CD14-positive monocyte (primary cell): ENCODE measurements at regions not wholly inside any gene's neighbourhood (a gene's known extent, or its start where the extent isn't known, plus 50 kb on each side); places are given as distances from the start of the nearest gene placed in this dataset.

Experiments
- DNase-seq, 3 donors: peaks; one replicate each; pipeline ENCODE4 v3.0.0-alpha.2; 2011 to 2022
- H2AFZ ChIP-seq: 2 replicates; pipeline ENCODE4 v1.6.0; 2012; ENCODE audit warnings: mild to moderate bottlenecking, low read depth, low read length, inconsistent platforms; ENCODE audit not compliant: insufficient read depth, poor library complexity, severe bottlenecking
- H3K27ac ChIP-seq, 2 donors: 1 replicate in 1 of 2; 2 replicates in 1 of 2; pipeline ENCODE4 v1.5.1; 2012 to 2013; ENCODE audit warnings: low read length in 2 of 2, control low read depth in 1 of 2, inconsistent platforms in 1 of 2, low read depth in 1 of 2, mild to moderate bottlenecking in 1 of 2
- H3K27me3 ChIP-seq, 2 donors: one replicate each; pipeline versions ENCODE4 v1.6.0 to v1.6.1; 2011 to 2013; ENCODE audit warnings: low read length in 2 of 2; ENCODE audit not compliant: control insufficient read depth in 2 of 2, insufficient read depth in 2 of 2
- H3K36me3 ChIP-seq, 2 donors: replicated peaks in 1 of 2; 1 replicate in 1 of 2; 2 replicates in 1 of 2; pipeline versions ENCODE4 v1.5.1 to v1.6.1; 2012 to 2013; ENCODE audit warnings: low read length in 2 of 2, control low read depth in 1 of 2, inconsistent platforms in 1 of 2, mild to moderate bottlenecking in 1 of 2; ENCODE audit not compliant: insufficient read depth in 2 of 2, control insufficient read depth in 1 of 2
- H3K4me1 ChIP-seq, 2 donors: 1 replicate in 1 of 2; 2 replicates in 1 of 2; pipeline versions ENCODE4 v1.5.1 to v1.6.1; 2012 to 2013; ENCODE audit warnings: low read length in 2 of 2, control low read depth in 1 of 2, inconsistent platforms in 1 of 2, mild to moderate bottlenecking in 1 of 2, moderate library complexity in 1 of 2; ENCODE audit not compliant: insufficient read depth in 2 of 2, control insufficient read depth in 1 of 2
- H3K4me2 ChIP-seq: replicated peaks from 2 replicates; pipeline ENCODE3; 2012; ENCODE audit warnings: low read length, moderate library complexity, mild to moderate bottlenecking; ENCODE audit not compliant: poor library complexity, severe bottlenecking; ENCODE audit errors: extremely low read depth
- H3K4me3 ChIP-seq, 3 experiments: fragments of 200-600 bp in 1 of 3; sonication (generic) in 1 of 3; replicated peaks in 1 of 3; 1 replicate in 2 of 3; 2 replicates in 1 of 3; pipeline ENCODE4 v1.5.1; 2011 to 2013; ENCODE audit warnings: low read length in 3 of 3, mild to moderate bottlenecking in 3 of 3, control low read depth in 2 of 3, low read depth in 2 of 3, inconsistent platforms in 1 of 3, moderate library complexity in 1 of 3
- H3K79me2 ChIP-seq: 2 replicates; pipeline ENCODE4 v1.6.0; 2012; ENCODE audit warnings: mild to moderate bottlenecking, control low read depth, inconsistent platforms, low read length, moderate library complexity; ENCODE audit not compliant: insufficient read depth
- H3K9ac ChIP-seq: 2 replicates; pipeline ENCODE4 v1.6.0; 2017; ENCODE audit warnings: low read length, mild to moderate bottlenecking; ENCODE audit not compliant: insufficient read depth, poor library complexity, severe bottlenecking
- H3K9me3 ChIP-seq, 2 donors: replicated peaks in 1 of 2; 1 replicate in 1 of 2; 2 replicates in 1 of 2; pipeline versions ENCODE4 v1.5.1 to v1.6.1; 2012 to 2013; ENCODE audit warnings: low read length in 2 of 2, control low read depth in 1 of 2; ENCODE audit not compliant: control insufficient read depth in 1 of 2, insufficient read depth in 1 of 2
- H4K20me1 ChIP-seq: 2 replicates; pipeline ENCODE4 v1.6.0; 2012; ENCODE audit warnings: mild to moderate bottlenecking, low read length, control low read depth, moderate library complexity; ENCODE audit not compliant: insufficient read depth
- H3K27ac Mint-ChIP-seq, 7 donors: one replicate each; pipeline ENCODE4 v1.8.0; 2020; ENCODE audit warnings: mild to moderate bottlenecking in 7 of 7, mixed read lengths in 7 of 7, moderate library complexity in 6 of 7, inconsistent platforms in 2 of 7
- H3K27me3 Mint-ChIP-seq, 3 donors: one replicate each; pipeline ENCODE4 v1.8.0; 2021 to 2022; ENCODE audit warnings: low read depth in 3 of 3, mild to moderate bottlenecking in 3 of 3, mixed read lengths in 3 of 3, moderate library complexity in 3 of 3, inconsistent platforms in 1 of 3
- H3K36me3 Mint-ChIP-seq, 2 donors: one replicate each; pipeline ENCODE4 v1.8.0; 2020; ENCODE audit warnings: mixed read lengths in 2 of 2, inconsistent platforms in 1 of 2, mild to moderate bottlenecking in 1 of 2
- H3K4me1 Mint-ChIP-seq: one replicate; pipeline ENCODE4 v1.8.0; 2020; ENCODE audit warnings: mild to moderate bottlenecking, mixed read lengths
- H3K4me3 Mint-ChIP-seq, 2 donors: one replicate each; pipeline ENCODE4 v1.8.0; 2020; ENCODE audit warnings: mild to moderate bottlenecking in 2 of 2, mixed read lengths in 2 of 2, moderate library complexity in 1 of 2
- H3K9me3 Mint-ChIP-seq, 7 donors: one replicate each; pipeline ENCODE4 v1.8.0; 2020 to 2022; ENCODE audit warnings: mixed read lengths in 7 of 7, mild to moderate bottlenecking in 6 of 7, moderate library complexity in 6 of 7, inconsistent platforms in 2 of 7
- WGBS: methylation state at CpG from one replicate; pipeline ENCODE4 v1.1.5; 2013; ENCODE audit warnings: missing lambda C conversion rate; ENCODE audit not compliant: insufficient coverage; 5-methylcytosine and 5-hydroxymethylcytosine counted together
- intact Hi-C, 2 donors: fragments of 100-400 bp; cut with micrococcal nuclease; formaldehyde crosslinking; loops; one replicate each; pipeline versions ENCODE4 v1.15.0 to v1.15.1; 2023
- TF ChIP-seq, protein P1 (sequence below): fragments of 200-600 bp; IDR thresholded peaks from one replicate; pipeline ENCODE4 v1.8.0; 2022; ENCODE audit warnings: antibody characterized with exemption, mild to moderate bottlenecking

- Histone ChIP-seq H3K27ac (peak overlapping the region; percentile 99), H2AFZ (no peak overlapping the region), H3K4me1 (peaks cover 97 to 98% of the 10 kb centered on the region in 2 donors), H3K36me3 (peaks cover 8 to 20% of the 10 kb centered on the region in 2 donors), H3K9me3 (no peaks in the 10 kb centered on the region), H3K4me2 (peak overlapping the region; percentile 80), H3K27me3 (no peaks in the 10 kb centered on the region), H3K79me2 (peaks cover 69% of the 10 kb centered on the region), H3K4me3 (peak overlapping the region; percentile 51 to 76 (median 57)), H3K9ac (peak overlapping the region; percentile 90), H4K20me1 (no peaks in the 10 kb centered on the region)
- H3K36me3 Mint-ChIP-seq: peaks cover 48 to 52% of the 10 kb centered on the region in 2 donors
- TF ChIP-seq, protein P1, sequence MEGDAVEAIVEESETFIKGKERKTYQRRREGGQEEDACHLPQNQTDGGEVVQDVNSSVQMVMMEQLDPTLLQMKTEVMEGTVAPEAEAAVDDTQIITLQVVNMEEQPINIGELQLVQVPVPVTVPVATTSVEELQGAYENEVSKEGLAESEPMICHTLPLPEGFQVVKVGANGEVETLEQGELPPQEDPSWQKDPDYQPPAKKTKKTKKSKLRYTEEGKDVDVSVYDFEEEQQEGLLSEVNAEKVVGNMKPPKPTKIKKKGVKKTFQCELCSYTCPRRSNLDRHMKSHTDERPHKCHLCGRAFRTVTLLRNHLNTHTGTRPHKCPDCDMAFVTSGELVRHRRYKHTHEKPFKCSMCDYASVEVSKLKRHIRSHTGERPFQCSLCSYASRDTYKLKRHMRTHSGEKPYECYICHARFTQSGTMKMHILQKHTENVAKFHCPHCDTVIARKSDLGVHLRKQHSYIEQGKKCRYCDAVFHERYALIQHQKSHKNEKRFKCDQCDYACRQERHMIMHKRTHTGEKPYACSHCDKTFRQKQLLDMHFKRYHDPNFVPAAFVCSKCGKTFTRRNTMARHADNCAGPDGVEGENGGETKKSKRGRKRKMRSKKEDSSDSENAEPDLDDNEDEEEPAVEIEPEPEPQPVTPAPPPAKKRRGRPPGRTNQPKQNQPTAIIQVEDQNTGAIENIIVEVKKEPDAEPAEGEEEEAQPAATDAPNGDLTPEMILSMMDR: no peak
- H3K27me3 Mint-ChIP-seq: no peaks in the 10 kb centered on the region
- DNase-seq: peak; percentile 93 to 95 (median 95)
- peak overlapping the region; percentile 99 to 100 (median 100) for H3K27ac Mint-ChIP-seq
- intact Hi-C loops: loop anchor here in 1 of 2 donors (2.0 kb wide), 1 partner anchor 72 kb away; no protein-coding TSS in a partner anchor
- 51% methylated on average over 7 of the region's 19 CpGs for WGBS
- H3K4me3 Mint-ChIP-seq: peak overlapping the region; percentile 91 to 99
- no peaks in the 10 kb centered on the region for H3K9me3 Mint-ChIP-seq
- peaks cover 96% of the 10 kb centered on the region for H3K4me1 Mint-ChIP-seq
These were observed 85.8 kb downstream of the CEBPB start for GRCh38 chr20:50276119-50277063.

- Mint-ChIP-seq H3K27ac (peak overlapping the region; percentile 99 to 100 (median 100)), H3K4me1 (peaks cover 96% of the 10 kb centered on the region)
These were observed 86.4 kb downstream of the CEBPB start for GRCh38 chr20:50277064-50277415.

More at GRCh38 chr20:50277064-50277415, 86.4 kb downstream of the CEBPB start:
- no peaks in the 10 kb centered on the region for H3K9me3 Mint-ChIP-seq
- Histone ChIP-seq H2AFZ (no peak overlapping the region), H3K79me2 (peaks cover 69% of the 10 kb centered on the region), H3K4me2 (peak overlapping the region; percentile 80), H4K20me1 (no peaks in the 10 kb centered on the region), H3K9ac (peak overlapping the region; percentile 90), H3K4me1 (peaks cover 97 to 98% of the 10 kb centered on the region in 2 donors), H3K27me3 (no peaks in the 10 kb centered on the region), H3K9me3 (no peaks in the 10 kb centered on the region), H3K27ac (peak overlapping the region; percentile 99), H3K36me3 (peaks cover 8 to 20% of the 10 kb centered on the region in 2 donors), H3K4me3 (peak overlapping the region; percentile 51 to 76 (median 57))
- 72% methylated on average over 5 of the region's 5 CpGs for WGBS
- H3K36me3 Mint-ChIP-seq: peaks cover 50 to 54% of the 10 kb centered on the region in 2 donors
- TF ChIP-seq, protein P1: no peak
- DNase-seq: no peak
- no peaks in the 10 kb centered on the region for H3K27me3 Mint-ChIP-seq
- peak overlapping the region; percentile 91 to 99 for H3K4me3 Mint-ChIP-seq
- intact Hi-C loops: loop anchor here in 1 of 2 donors (2.0 kb wide), 1 partner anchor 72 kb away; no protein-coding TSS in a partner anchor
